IPS-11a (cell line): ENCODE measurements at regions not wholly inside any gene's neighbourhood (a gene's known extent, or its start where the extent isn't known, plus 50 kb on each side); places are given as distances from the start of the nearest gene placed in this dataset.
"Not testable (repeated sequence)": the region's sequence is repeated elsewhere in the genome, so short reads cannot be mapped to it uniquely, and the experiment has no call there.

Experiments used
- H3K4me3 ChIP-seq: one replicate; pipeline ENCODE4 v1.5.1; 2013; ENCODE audit warnings: low read depth, low read length, control low read depth

DNA sequence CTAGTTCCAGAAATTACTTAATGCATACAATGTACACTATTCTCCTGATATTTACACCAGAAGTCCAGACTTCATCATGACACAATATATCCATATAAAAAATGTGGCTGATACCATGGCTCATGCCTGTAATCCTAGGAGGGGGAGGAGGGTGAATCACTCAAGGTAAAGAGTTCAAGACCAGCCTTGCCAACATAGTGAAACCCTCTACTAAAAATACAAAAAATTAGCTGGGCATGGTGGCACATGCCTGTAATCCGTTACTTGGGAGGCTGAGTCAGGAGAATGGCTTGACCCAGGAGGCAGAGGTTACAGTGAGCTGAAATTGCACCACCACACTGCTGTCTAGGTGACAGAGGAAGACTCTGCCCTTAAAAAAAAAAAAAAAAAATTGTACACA, 192.5 kb upstream of the HSFY2 start:
- H3K4me3 ChIP-seq: no peak overlapping the region

DNA sequence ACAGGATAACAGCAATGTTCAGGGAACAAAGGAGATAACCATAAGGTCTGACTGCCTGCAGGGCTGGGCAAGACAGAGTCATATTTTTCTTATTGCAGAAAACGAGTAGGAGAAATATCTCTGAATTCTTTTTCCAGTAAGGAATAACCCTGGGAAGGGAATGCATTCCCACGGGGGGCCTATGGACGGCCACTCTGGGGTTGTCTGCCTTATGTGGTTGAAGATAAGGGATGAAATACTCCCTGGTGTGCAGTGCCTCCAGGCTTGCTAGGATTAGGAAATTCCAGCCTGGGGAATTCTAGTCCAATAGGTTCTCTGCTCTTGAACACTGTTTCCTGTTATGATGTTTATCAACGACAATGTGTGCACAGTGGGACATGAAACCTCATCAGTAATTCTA, 185.3 kb upstream of the HSFY2 start:
- no peak overlapping the region for H3K4me3 ChIP-seq

DNA sequence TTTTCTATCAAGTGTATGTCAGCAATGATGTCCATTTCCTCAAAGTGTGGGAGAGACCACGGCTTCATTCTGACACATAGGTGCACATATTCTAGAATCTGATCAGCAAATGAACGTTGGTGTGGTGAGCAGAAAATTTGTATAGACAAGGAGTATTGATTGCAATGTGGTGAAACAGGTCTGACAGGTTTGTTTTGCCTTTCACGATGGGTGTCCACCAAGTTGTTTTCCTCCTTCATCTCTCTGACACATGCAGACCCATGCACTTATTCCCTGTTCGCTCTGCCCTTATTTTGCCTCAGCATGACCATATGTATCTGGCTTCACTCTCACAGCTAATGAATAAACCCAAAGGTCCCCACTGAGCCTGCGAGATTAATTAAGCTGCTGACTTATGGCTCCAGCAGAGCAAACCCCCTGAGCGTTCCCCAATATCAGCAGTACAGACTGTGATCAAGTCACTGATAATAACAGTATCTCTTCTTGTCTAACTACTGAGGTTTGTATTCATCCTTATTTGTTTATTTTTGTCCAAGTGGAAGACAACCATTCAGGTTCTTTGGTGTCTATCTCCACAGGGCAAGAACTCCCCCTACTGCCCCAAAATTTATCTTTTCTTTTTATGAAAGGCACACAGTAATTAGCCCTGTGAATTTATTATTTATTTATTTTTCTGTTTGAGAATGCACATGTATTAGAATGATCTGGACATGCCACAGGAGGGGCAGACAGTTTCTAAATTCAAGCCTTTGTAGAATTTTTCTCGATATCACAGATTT, 178.3 kb upstream of the HSFY2 start:
- H3K4me3 ChIP-seq: no peak overlapping the region

DNA sequence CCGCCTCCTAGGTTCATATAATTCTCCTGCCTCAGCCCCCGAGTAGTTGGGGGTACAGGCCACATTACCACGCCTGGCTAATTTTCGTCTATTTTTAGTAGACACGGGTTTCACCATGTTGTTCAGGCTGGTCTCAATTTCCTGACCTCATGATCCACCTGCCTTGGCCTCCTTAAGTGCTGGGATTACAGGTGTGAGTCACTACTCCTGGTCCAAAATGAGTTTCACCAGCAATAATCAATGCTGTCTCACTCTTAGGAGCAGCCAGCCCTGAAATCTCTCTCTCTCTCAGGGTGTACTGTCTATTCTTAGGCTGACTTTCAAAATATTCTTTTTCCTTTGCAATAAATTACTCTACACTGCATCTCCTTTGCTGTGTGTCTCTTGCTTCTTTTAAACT, 177.5 kb upstream of the HSFY2 start:
- no peak overlapping the region for H3K4me3 ChIP-seq

DNA sequence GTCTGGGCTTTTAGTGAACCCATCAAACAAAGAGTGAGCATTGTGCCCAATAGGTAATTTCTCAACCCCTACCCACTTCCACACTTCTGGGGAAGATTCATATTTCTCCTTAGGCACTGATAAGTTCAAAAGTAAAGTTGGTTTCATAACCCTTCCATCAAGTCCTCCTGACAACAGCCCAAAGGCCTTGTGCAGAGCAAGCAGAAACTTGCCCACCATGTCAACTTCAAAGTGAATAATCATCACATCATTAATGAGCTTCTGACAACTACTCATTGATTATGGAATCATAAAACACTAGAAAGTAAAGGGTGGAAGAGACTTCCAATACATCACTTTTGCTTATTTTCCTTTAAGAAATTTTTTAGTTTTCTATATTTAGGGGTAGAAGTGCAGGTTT, 163.3 kb upstream of the HSFY2 start:
- no peak overlapping the region for H3K4me3 ChIP-seq

DNA sequence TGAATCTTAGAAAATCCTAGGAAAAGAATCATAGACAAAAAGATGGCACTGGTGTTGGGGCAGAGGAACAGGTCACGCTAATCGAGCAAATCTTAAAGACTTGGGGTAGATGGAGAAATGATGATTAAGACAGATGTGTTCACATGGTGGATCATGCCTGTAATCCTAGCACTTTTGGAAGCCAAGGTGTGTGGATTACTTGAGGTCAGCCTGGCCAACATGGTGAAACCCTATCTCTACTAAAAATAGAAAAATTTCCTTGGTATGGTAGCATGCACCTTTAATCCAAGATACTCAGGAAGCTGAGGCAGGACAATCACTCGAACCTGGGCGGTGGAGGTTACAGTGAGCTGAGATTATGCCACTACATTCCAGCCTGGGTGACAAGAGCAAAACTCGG, 145.7 kb upstream of the HSFY2 start:
- H3K4me3 ChIP-seq: no peak overlapping the region

DNA sequence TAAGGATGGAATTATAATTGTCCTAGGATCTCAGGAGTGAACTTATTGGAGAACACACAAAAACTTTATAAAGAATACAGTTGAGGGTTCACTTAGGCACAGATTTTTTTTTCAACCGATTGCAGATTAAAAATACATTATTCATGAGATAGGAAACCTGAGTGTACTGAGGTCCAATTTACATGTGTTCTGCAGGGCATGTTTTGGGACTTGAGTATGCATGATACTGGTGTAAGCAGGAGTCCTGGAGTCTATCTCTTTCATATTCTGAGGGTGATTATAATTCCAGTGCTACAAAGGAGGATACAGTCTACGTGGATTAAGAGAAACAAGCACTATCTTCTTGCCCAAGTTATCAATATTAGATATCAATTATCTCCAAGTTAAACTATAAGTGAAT, 139.3 kb upstream of the HSFY2 start:
- no peak overlapping the region for H3K4me3 ChIP-seq

DNA sequence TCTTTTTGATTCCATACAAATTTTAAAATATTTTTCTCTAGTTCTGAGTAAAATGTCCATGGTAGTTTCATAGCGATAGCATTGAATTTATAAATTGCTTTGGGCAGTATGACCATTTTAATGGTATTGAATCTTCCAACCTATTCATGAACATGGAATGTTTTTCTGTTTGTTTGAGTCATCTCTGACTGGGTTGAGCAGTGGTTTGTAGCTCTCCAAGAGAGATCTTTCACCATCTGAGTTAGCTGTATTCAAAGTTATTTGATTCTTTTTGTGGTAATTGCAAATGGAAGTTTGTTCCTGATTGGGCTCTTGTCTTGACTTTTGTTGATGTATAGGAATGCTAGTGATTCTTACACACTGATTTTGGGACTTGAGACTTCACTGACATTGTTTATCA, 136.3 kb upstream of the HSFY2 start:
- H3K4me3 ChIP-seq: no peak overlapping the region

DNA sequence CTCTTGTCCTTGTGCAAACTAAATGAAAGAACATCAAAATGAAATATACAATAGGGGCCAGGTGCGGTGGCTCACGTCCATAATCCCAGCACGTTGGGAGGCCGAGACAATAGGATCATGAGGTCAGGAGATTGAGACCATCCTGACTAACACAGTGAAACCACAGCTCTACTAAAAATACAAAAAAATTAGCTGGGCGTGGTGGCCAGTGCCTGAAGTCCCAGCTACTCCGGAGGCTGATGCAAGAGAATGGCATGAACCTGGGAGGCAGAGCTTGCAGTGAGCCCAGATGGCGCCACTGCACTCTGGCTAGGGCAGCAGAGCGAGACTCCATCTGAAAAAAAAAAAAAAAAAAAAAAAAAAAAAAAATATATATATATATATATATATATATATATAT, 132.7 kb upstream of the HSFY2 start:
- H3K4me3 ChIP-seq: not testable (repeated sequence)

DNA sequence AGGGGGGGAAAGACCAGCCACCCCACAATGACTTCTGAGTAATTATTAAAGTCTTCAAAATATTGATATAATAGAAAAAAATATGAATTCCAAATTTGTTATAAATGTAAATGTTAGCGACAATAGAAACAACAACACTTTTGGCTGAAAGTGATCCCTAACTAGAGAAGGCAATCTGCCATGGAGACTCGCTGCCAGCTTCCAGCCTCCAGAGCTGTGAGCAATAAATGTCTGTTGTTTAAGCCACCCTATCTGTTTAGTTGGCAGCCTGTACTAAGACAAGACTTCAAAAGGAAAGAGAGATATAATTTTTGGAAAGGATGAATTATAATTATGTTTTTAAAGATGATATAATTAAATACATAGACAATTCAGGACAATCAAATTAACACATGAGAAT, 130.8 kb upstream of the HSFY2 start:
- H3K4me3 ChIP-seq: no peak overlapping the region

DNA sequence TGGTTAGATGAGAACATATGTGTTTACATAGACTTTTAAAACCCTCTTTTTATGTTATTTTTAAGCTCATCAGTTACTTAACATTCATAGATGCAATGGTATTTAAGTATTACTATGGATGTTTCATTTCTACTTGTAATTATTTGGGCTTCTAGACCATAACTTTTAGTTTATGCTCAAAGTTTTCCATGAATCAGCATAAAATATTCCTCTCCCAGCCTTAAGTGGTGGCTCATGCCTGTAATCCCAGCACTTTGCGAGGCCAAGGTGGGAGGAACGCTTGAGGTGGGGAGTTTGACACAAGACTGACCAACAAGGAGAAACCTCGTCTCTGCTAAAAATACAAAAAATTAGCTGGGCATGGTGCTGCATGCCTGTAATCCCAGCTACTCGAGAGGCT, 118.5 kb upstream of the HSFY2 start:
- no peak overlapping the region for H3K4me3 ChIP-seq

DNA sequence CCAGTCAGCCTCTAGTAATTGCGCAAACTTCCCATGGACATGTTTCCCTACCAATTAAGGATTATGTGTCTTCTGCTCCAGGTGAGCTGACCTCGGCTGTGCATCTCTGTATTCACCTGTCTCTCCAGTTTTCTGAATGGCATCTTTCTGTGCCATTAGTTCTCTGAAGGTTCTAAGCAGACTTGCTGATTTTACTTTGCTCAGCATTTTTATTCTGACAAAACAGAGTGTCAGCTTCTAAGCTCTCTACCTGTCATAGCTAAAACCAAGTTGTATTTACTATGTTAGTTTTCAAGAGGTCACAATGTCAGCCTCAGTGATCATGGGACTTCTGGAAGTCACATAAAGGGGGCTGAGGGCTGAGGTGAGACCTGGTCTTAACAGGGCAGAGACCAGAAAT, 116.0 kb upstream of the HSFY2 start:
- no peak overlapping the region for H3K4me3 ChIP-seq

DNA sequence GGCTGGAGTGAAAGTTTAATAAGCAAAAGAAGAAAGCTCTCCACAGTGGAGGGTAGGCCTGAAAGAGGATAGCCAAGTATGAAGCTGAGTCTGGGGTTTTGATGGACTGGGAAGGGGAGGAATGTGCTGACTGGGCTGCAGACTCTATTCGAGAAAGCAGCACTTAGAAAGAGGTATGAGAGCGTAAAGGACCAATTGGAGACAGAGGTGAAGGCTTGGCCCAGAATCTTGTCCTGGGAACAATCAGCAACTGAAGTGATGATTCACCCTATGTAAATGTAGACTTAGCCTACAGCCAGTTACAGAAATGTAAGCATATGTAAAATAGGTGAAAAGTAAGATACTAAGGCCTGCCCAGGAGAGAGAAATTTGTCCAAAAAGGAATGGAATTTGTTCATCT, 111.2 kb upstream of the HSFY2 start:
- no peak overlapping the region for H3K4me3 ChIP-seq

DNA sequence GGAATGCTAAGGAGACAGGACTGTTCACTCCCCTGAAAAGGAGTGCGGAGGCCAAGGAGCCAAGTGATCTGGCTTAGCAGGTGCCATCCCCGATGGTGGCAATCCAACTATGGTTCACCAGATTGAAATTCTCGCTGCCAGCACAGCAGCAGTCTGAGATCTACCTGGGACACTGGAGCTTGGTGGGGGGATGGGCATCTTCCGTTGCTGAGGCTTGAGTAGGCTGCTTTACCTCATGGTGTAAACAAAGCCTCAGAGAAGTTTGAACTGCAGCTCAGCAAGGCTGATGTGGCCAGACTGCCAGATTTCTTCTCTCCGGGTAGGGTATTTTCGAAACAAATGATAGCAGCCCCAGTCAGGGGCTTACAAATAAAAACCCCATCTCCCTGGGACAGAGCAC, 95.6 kb upstream of the HSFY2 start:
- not testable (repeated sequence) for H3K4me3 ChIP-seq

DNA sequence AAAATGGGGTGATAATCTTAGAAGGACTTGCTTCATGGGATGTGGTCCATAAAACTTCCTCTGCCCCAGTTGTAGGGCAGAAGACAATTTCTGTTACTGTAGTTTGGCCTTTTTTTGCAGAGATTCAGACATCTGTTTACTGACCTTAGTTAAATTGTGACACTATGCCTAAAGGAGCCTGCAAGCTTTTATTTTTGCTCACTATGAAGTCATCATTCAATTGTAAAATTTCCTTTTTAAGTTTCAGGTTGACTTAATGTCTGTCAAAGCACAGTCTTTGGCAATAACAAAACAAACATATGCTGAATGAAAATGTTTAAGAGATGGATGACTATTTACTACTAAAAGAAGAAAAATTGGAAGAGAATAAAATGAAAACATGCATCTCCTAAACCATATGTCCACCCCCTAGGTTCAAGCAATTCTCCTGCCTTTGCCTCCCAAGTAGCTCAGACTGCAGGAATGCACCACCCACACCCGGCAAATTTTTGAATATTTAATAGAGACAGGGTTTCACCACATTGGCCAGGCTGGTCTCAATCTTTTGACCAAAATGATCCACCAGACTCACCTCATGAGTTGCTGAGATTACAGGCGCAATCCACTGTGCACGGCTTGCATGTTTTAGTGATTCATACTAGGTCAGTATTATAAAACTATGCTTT, 93.5 kb upstream of the HSFY2 start:
- H3K4me3 ChIP-seq: not testable (repeated sequence)

DNA sequence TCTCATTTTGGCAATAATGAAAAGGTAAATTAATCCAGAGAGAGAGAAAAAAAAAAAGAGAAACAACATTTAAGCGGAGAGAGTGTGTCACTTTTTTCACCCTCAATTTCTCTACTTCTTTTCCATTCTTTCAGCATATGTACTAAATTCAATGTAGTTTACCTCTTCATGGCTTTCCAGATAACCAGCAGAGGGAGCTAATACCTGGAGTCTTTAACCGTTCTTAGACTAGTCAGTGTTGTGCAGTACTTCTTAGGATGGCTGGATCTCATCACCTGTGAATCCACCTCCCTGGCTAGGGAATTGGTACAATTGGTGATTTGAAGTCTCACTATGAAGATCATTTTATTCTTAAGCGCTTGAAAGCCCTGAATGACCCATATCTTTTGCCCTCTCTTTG, 87.3 kb upstream of the HSFY2 start:
- H3K4me3 ChIP-seq: not testable (repeated sequence)

DNA sequence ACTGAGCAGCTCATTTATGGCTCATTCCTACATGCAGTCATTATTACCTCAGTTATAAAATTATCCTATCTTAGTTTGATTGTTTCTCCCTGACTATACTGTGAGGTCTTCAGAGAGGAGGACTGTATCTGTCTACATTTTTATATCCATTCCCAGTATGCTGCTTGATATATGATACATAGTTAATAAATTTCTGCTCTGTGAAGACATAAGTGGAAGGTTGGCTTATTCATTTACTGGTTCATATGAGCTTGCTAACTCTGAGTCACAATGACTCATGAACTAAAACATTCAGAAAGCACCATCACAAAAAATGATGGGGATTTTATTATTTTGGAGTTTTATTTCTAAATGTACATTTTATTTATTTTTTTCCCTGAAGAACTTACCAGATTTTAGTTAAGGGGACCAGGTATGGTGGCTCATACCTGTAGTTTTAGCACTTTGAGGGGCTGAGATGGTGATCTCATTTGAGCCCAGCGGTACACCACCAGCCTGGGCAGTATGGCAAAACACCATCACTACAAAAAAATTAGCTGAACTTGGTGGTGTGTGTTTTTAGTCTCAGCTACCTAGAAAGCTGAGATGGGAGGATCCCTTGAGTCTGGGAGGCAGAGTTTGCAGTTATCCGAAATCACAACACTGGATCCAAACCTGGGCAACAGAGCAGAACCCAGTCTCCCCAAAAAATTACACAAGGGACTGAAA, 85.1 kb upstream of the HSFY2 start:
- not testable (repeated sequence) for H3K4me3 ChIP-seq

DNA sequence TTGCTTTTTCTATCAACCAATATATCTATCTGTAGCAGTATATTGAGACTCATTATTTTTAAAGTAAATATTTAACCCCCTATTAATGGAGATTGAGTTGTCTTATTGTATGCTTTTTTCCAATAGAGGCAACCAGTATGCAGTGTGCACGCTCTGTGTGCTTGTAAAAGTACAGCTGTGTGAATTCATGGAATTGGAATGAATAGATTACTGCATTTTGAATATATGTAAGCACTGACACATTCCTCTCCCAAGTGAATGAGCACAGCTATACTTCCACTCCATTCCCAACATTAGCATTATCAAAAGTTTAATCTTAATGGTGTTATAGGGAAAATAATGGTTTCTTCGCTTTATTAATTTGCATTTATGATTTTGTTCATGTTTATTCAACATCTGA, 81.6 kb upstream of the HSFY2 start:
- H3K4me3 ChIP-seq: not testable (repeated sequence)

DNA sequence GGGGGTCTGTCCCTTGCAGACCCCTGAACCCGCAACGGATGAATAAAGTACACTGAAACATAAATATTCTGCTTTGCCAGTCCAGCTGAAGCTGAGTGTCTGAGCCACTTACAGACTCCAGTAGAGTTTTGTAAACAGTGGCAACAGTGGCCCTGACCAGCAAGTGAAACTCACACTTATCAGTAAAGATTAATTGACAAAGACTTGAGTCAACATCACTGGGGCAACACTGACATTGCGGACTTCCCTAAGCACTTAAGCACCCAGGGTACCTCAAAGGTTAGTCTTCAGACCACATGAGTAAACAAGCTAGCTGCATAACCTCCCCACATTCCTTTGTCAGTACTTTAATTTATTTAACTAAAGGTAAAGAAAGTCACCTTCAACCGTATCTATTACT, 79.8 kb upstream of the HSFY2 start:
- H3K4me3 ChIP-seq: not testable (repeated sequence)

DNA sequence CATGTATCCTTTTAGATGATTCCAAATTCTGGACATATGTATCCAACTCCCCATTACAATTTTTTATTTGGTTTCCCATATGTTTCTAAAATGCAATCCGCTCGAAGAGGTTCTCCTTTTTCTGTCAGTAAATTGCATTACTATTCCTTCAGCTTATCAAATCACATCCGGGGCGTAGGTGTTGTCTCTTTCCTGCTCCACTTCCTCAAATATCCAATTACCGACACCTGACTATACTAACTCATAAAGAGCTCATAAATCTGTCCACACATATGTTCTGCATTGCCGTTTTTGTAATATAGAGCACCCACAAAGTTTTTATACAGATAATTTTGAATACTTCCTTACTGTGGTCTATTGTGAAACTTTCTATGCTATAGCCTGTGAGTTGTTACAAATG, 63.1 kb upstream of the HSFY2 start:
- H3K4me3 ChIP-seq: not testable (repeated sequence)
